ENCODE measurements at regions not wholly inside any gene's neighbourhood (a gene's known extent, or its start where the extent isn't known, plus 50 kb on each side); places are given as distances from the start of the nearest gene placed in this dataset.

GRCh38 chr9:95785209-95785608, 90.3 kb upstream of the ERCC6L2 start:
- no peak for TF ChIP-seq CTCF (IDR thresholded peaks at IDR 0.05)

GRCh38 chr9:95784318-95784717, 91.2 kb upstream of the ERCC6L2 start:
- no peak for TF ChIP-seq CTCF (IDR thresholded peaks at IDR 0.05)

GRCh38 chr9:95783426-95783975, 92.0 kb upstream of the ERCC6L2 start:
- TF ChIP-seq CTCF (IDR thresholded peaks at IDR 0.05): no peak

- TF ChIP-seq CTCF (IDR thresholded peaks at IDR 0.05): no peak
Measured at GRCh38 chr9:95780751-95781150, 94.7 kb upstream of the ERCC6L2 start.

- TF ChIP-seq CTCF (IDR thresholded peaks at IDR 0.05): no peak
Measured at GRCh38 chr9:95780121-95780520, 95.4 kb upstream of the ERCC6L2 start.

GRCh38 chr9:95778957-95779356, 96.5 kb upstream of the ERCC6L2 start:
- TF ChIP-seq CTCF (IDR thresholded peaks at IDR 0.05): no peak

- TF ChIP-seq CTCF (IDR thresholded peaks at IDR 0.05): no peak
Measured at GRCh38 chr9:95777136-95777535, 98.4 kb upstream of the ERCC6L2 start.

- no peak for TF ChIP-seq CTCF (IDR thresholded peaks at IDR 0.05)
Measured at GRCh38 chr9:95776176-95776575, 99.3 kb upstream of the ERCC6L2 start.
